GM19455 (cell line): ENCODE measurements at regions not wholly inside any gene's neighbourhood (a gene's known extent, or its start where the extent isn't known, plus 50 kb on each side); places are given as distances from the start of the nearest gene placed in this dataset.

Source experiments
- ATAC-seq: cut with Tn5 transposase; IDR thresholded peaks from one replicate; pipeline ENCODE4 v1.9.1; 2021; ENCODE audit not compliant: unreplicated experiment

GRCh38 chr13:90184355-90184754 lies 1163.1 kb upstream of the MIR17HG start:
- ATAC-seq, result no peak

GRCh38 chr13:90185734-90186133 lies 1161.8 kb upstream of the MIR17HG start:
- no peak for ATAC-seq

- ATAC-seq, result no peak
Measured at GRCh38 chr13:90187478-90188350, 1159.8 kb upstream of the MIR17HG start.

- ATAC-seq, result no peak
Measured at GRCh38 chr13:90188351-90188636, 1159.2 kb upstream of the MIR17HG start.

GRCh38 chr13:90197722-90198121 lies 1149.8 kb upstream of the MIR17HG start:
- no peak for ATAC-seq

GRCh38 chr13:90201202-90201601 lies 1146.3 kb upstream of the MIR17HG start:
- no peak for ATAC-seq

GRCh38 chr13:90201676-90202460 lies 1145.6 kb upstream of the MIR17HG start:
- no peak for ATAC-seq

- ATAC-seq, result no peak
Measured at GRCh38 chr13:90205081-90205480, 1142.4 kb upstream of the MIR17HG start.

- no peak for ATAC-seq
Measured at GRCh38 chr13:90205911-90206310, 1141.6 kb upstream of the MIR17HG start.

GRCh38 chr13:90217275-90217674 lies 1130.2 kb upstream of the MIR17HG start:
- ATAC-seq, result no peak

- no peak for ATAC-seq
Measured at GRCh38 chr13:90222758-90223157, 1124.7 kb upstream of the MIR17HG start.

GRCh38 chr13:90230311-90230710 lies 1117.2 kb upstream of the MIR17HG start:
- no peak for ATAC-seq

GRCh38 chr13:90232291-90232690 lies 1115.2 kb upstream of the MIR17HG start:
- ATAC-seq, result no peak

GRCh38 chr13:90233933-90234672 lies 1113.4 kb upstream of the MIR17HG start:
- ATAC-seq, result no peak

- no peak for ATAC-seq
Measured at GRCh38 chr13:90237852-90238251, 1109.6 kb upstream of the MIR17HG start.

- ATAC-seq, result no peak
Measured at GRCh38 chr13:90238413-90238812, 1109.1 kb upstream of the MIR17HG start.

- ATAC-seq, result no peak
Measured at GRCh38 chr13:90239130-90239529, 1108.4 kb upstream of the MIR17HG start.

- no peak for ATAC-seq
Measured at GRCh38 chr13:90246005-90246404, 1101.5 kb upstream of the MIR17HG start.

GRCh38 chr13:90246687-90247345 lies 1100.7 kb upstream of the MIR17HG start:
- ATAC-seq, result no peak

- no peak for ATAC-seq
Measured at GRCh38 chr13:90253806-90254205, 1093.7 kb upstream of the MIR17HG start.

- ATAC-seq, result no peak
Measured at GRCh38 chr13:90254437-90254836, 1093.0 kb upstream of the MIR17HG start.
